ENCODE measurements at regions not wholly inside any gene's neighbourhood (a gene's known extent, or its start where the extent isn't known, plus 50 kb on each side); places are given as distances from the start of the nearest gene placed in this dataset.

DNA sequence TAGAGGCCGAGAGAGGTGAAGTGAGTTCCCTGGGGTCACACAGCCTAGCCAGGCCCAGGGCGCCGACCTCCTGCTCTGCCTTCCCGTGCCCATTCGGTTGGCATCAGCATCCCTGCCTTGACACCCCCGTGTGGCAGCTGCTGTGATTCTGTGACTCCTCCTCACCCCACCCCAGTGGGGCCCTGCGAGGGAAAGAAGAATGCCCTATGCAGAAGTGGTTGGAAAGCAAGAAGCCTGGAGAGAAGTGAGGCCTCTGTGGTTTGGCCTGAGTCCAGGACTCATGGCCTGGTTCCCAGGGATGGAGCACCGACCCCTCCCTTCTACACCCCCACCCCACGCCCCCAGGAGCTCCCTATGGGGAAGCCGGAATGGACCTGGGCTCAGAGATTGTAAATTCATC is 296.2 kb downstream of the SEC14L1 start:
- TF ChIP-seq, protein P1, sequence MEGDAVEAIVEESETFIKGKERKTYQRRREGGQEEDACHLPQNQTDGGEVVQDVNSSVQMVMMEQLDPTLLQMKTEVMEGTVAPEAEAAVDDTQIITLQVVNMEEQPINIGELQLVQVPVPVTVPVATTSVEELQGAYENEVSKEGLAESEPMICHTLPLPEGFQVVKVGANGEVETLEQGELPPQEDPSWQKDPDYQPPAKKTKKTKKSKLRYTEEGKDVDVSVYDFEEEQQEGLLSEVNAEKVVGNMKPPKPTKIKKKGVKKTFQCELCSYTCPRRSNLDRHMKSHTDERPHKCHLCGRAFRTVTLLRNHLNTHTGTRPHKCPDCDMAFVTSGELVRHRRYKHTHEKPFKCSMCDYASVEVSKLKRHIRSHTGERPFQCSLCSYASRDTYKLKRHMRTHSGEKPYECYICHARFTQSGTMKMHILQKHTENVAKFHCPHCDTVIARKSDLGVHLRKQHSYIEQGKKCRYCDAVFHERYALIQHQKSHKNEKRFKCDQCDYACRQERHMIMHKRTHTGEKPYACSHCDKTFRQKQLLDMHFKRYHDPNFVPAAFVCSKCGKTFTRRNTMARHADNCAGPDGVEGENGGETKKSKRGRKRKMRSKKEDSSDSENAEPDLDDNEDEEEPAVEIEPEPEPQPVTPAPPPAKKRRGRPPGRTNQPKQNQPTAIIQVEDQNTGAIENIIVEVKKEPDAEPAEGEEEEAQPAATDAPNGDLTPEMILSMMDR (IDR thresholded peaks at IDR 0.05; ENCODE audit: insufficient read depth, low read length, poor library complexity, severe bottlenecking), result no peak
- no peak overlapping the region for H3K4me3 ChIP-seq (replicated peaks; ENCODE audit: low read depth, low read length)
- H3K27me3 ChIP-seq (replicated peaks; ENCODE audit: control insufficient read depth, insufficient read depth, low read length), result no peaks in the 10 kb centered on the region
- H3K36me3 ChIP-seq (ENCODE audit: control insufficient read depth, insufficient read depth, low read length), result peaks cover 2% of the 10 kb centered on the region; the same call in 1 of the 2 replicates
- no peak for DNase-seq (ENCODE audit: extremely low read depth, insufficient read length)

DNA sequence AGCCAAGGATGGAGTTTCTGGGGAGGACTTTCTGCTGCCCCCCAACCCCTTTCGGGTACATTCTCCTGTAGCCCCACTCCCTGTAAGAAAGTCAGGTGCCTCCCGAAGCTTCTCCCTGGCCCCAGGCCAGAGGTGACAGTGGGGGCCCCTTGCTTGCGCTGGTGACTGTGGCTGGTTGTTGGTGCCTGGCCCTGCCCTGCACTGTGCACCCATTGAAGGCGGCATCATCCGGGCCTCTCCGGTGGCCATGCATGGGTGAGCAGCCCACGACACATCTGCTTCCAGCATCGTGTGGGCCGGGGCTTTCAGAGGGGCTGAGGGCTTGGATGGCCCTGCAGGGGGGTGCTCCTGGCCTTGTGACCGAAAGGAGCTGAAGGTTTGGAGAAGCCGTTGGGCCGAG is 297.0 kb downstream of the SEC14L1 start:
- no peaks in the 10 kb centered on the region for H3K27me3 ChIP-seq (replicated peaks; ENCODE audit: control insufficient read depth, insufficient read depth, low read length)
- H3K36me3 ChIP-seq (ENCODE audit: control insufficient read depth, insufficient read depth, low read length), result peaks cover 2% of the 10 kb centered on the region; the same call in 1 of the 2 replicates
- TF ChIP-seq, protein P1 (IDR thresholded peaks at IDR 0.05; ENCODE audit: insufficient read depth, low read length, poor library complexity, severe bottlenecking), result no peak
- no peak for DNase-seq (ENCODE audit: extremely low read depth, insufficient read length)
- H3K4me3 ChIP-seq (replicated peaks; ENCODE audit: low read depth, low read length), result no peak overlapping the region

DNA sequence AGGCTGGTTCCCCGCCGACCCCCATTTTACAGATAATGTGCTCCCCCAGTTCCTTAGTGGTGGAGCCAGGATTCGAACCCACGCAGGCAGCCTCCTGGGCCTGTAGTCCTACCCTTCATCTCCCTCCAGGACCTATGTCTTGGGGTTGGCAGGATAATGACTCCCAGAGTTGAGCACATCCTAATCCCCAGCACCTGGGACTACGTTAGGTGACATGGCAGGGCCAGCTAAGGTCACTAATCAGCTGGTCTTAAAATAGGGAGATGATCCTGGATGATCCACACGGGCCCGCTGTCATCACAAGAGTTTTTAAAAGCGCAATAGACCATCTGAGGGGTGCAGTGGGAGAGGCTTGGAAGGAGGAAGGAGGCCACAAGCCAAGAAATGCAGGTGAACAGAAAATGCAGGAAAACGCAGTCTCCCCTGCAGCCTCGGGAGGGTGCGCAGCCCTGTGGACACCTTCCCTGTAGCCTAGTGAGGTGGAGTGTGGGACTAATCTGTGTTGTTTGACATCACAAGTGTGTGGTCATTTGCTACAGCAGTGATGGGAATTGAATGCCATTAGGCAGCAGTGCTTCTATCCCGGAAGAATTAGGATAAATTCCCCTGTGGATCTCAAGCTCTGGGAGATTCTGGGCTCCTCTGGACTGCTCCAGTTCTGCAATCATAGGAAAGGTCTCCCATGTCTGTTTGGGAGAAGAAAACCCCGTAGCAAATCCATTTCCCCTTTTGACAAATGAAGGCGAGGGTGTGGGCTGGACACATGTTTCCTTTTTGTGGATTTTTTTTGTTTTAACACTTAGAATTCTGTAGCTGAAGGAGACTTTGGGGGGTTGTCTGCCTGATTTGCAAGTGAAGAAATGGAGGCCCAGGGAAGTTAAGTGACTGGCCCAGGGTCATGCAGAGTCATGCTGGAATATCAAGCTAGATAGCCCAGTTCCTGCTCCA is 297.7 kb downstream of the SEC14L1 start:
- TF ChIP-seq, protein P1 (IDR thresholded peaks at IDR 0.05; ENCODE audit: insufficient read depth, low read length, poor library complexity, severe bottlenecking), result no peak
- no peak overlapping the region for H3K4me3 ChIP-seq (replicated peaks; ENCODE audit: low read depth, low read length)
- peaks cover 2% of the 10 kb centered on the region; the same call in 1 of the 2 replicates for H3K36me3 ChIP-seq (ENCODE audit: control insufficient read depth, insufficient read depth, low read length)
- no peak for DNase-seq (ENCODE audit: extremely low read depth, insufficient read length)
- no peaks in the 10 kb centered on the region for H3K27me3 ChIP-seq (replicated peaks; ENCODE audit: control insufficient read depth, insufficient read depth, low read length)

DNA sequence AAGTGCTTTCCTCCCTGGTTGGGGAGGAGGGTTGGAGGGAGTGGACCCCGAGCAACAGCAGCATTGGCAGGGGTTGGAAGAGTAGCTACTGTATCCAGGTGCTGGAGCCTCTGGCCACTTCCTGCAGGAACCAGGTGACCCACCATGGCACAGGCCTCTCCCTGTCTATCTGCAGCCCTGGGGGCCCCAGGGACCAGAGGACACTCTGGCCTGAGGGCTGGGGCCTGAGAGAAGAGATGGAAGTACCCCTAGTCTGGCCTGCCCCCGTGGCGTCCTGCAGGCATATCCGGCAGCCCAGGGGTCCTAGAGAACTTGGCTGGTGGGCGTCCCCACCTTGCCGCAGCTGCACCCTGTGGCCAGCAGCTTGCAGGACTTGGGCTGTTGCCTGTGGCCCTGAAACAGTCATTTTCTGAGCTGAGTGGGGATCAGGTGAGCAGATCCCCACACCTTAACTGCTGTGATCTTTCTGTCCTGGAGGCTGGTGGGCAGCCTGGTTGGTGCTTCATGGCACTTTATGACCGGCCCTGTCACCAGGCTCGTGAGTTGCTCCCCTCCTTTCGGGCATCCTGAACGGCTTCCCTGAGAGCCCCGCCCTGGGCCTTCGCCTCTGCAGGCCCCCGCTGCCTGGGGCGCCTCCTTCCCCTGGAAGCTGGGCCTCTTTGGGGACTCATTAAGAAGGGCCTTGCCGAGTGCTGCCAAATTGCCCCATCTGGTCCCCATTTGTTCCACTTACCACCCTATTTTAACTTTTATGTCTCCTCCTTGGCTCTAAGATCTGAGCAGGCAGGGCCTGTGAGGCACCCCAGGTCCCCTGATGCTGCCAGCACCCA is 298.6 kb downstream of the SEC14L1 start:
- peaks cover 2% of the 10 kb centered on the region; the same call in 1 of the 2 replicates for H3K36me3 ChIP-seq (ENCODE audit: control insufficient read depth, insufficient read depth, low read length)
- no peak for DNase-seq (ENCODE audit: extremely low read depth, insufficient read length)
- no peak overlapping the region for H3K4me3 ChIP-seq (replicated peaks; ENCODE audit: low read depth, low read length)
- no peaks in the 10 kb centered on the region for H3K27me3 ChIP-seq (replicated peaks; ENCODE audit: control insufficient read depth, insufficient read depth, low read length)
- TF ChIP-seq, protein P1 (IDR thresholded peaks at IDR 0.05; ENCODE audit: insufficient read depth, low read length, poor library complexity, severe bottlenecking), result no peak

DNA sequence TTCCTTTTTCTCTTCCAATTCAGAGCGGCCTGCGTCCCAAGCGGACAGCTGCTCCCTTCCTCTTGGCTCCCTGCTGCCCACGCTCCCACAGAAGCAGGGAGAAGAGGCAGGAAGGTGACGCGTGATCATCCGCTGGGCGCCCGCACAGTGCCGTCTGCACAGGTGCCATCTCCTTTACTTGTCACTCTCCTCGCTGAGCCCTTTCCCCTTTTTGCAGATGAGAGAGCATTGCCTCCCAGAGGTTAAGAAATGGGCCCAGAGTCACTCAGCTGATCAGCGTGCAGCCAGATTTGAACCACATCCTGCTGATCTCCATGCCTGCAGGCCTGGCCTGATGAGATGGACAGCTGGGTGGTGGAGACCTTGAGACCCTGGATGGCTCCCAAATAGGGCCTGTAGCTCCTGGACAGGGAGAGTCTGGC is 299.8 kb downstream of the SEC14L1 start:
- H3K4me3 ChIP-seq (replicated peaks; ENCODE audit: low read depth, low read length), result no peak overlapping the region; the same call in 1 of the 2 replicates
- DNase-seq (ENCODE audit: extremely low read depth, insufficient read length), result peak; percentile 77

More for the DNA sequence above, 299.8 kb downstream of the SEC14L1 start:
- TF ChIP-seq, protein P1 (IDR thresholded peaks at IDR 0.05; ENCODE audit: insufficient read depth, low read length, poor library complexity, severe bottlenecking), result peak; percentile 3
- no peaks in the 10 kb centered on the region for H3K27me3 ChIP-seq (replicated peaks; ENCODE audit: control insufficient read depth, insufficient read depth, low read length)
- peaks cover under 1% of the 10 kb centered on the region; the same call in 1 of the 2 replicates for H3K36me3 ChIP-seq (ENCODE audit: control insufficient read depth, insufficient read depth, low read length)

All from GM06990 (cell line).